Cardiac septum (tissue), 1 donor: ENCODE measurements at regions not wholly inside any gene's neighbourhood (a gene's known extent, or its start where the extent isn't known, plus 50 kb on each side); places are given as distances from the start of the nearest gene placed in this dataset.

ENCODE experiments used
- DNase-seq: peaks from one replicate; pipeline ENCODE4 v3.0.0-alpha.2; 2020; ENCODE audit warnings: low spot score
- intact Hi-C: fragments of 100-400 bp; cut with DNase I; formaldehyde crosslinking; loops from one replicate; pipeline ENCODE4 v1.14.0; 2022
- donor health status: DM: no; HTN: no; CAD: no.

- intact Hi-C loops = no loop called here
- DNase-seq = no peak
Measured at GRCh38 chr7:15985587-15986384, 299.3 kb upstream of the MEOX2 start.

- intact Hi-C loops = no loop called here
- DNase-seq = no peak
Measured at GRCh38 chr7:15977663-15978062, 291.2 kb upstream of the MEOX2 start.

- intact Hi-C loops = no loop called here
- no peak for DNase-seq
Measured at GRCh38 chr7:15972862-15973275, 286.4 kb upstream of the MEOX2 start.

- intact Hi-C loops = no loop called here
- DNase-seq = no peak
Measured at GRCh38 chr7:15967551-15967950, 281.1 kb upstream of the MEOX2 start.

DNA sequence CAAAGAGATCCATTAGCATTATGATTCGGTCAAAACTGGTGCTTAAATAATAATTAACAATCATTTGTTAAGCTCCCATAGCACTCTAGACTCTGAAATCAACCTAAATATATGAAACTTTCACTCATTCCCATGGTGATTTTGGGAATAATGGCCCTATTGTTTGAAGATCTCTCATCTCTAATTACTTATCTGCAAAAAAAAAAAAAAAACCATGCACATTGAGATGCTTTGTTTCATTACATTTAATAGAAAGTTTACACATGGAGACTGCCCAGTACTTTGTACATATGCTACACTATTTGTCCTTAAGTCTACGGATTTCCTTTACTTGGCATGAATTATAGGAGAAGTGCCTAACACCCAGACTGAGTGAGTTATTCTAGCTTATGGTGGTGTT is 280.6 kb upstream of the MEOX2 start:
- intact Hi-C loops = no loop called here

GRCh38 chr7:15963206-15963605 is 276.7 kb upstream of the MEOX2 start:
- DNase-seq = no peak
- intact Hi-C loops = no loop called here

More for the DNA sequence above, 280.6 kb upstream of the MEOX2 start:
- no peak for DNase-seq

GRCh38 chr7:15954671-15955354 is 268.3 kb upstream of the MEOX2 start:
- no peak for DNase-seq
- intact Hi-C loops = no loop called here

GRCh38 chr7:15950299-15950698 is 263.8 kb upstream of the MEOX2 start:
- intact Hi-C loops = no loop called here
- DNase-seq = no peak

- intact Hi-C loops = no loop called here
- DNase-seq = no peak
Measured at GRCh38 chr7:15947754-15948153, 261.3 kb upstream of the MEOX2 start.

GRCh38 chr7:15938115-15938514 is 251.6 kb upstream of the MEOX2 start:
- no peak for DNase-seq
- intact Hi-C loops = no loop called here

GRCh38 chr7:15937571-15937970 is 251.1 kb upstream of the MEOX2 start:
- no peak for DNase-seq
- intact Hi-C loops = no loop called here

DNA sequence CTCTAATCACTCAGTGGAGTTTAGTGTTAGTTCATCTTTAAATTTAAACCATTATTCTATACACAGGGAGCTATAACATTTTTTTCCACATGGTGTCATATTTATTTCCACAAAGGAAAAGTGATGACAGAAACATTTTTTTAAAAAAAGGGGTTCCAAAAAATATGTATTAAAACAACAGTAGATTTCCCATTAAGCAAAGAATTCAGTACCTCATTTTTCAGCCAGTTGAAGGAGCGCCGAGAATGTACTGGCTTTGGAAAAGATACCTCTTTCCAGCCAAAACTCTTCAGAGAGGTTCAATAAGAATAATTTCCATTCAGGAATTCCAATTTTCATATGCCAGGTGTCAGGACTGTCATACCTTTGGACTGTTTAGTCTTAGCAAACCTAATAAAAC is 250.5 kb upstream of the MEOX2 start:
- DNase-seq = no peak
- intact Hi-C loops = no loop called here

DNA sequence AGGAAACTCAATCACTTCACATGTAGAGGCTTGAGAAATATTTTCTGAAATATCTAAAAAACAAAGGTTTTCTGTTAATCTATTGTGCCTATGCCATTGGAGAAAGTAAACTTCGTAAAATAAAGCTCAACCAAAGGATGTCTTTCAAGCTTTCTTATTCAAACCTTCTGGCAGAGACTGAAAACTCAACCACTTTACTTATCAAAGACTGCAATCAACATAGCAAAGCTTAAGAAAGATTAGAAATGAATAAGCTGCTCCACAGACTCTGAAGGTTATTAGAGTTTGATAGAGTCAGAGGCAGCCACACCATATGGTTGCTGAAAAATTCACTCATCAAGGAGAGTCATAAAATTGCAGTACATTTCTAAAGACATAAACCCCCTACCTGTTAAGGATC is 245.8 kb upstream of the MEOX2 start:
- intact Hi-C loops = no loop called here
- no peak for DNase-seq

GRCh38 chr7:15929411-15929810 is 242.9 kb upstream of the MEOX2 start:
- DNase-seq = no peak
- intact Hi-C loops = no loop called here

DNA sequence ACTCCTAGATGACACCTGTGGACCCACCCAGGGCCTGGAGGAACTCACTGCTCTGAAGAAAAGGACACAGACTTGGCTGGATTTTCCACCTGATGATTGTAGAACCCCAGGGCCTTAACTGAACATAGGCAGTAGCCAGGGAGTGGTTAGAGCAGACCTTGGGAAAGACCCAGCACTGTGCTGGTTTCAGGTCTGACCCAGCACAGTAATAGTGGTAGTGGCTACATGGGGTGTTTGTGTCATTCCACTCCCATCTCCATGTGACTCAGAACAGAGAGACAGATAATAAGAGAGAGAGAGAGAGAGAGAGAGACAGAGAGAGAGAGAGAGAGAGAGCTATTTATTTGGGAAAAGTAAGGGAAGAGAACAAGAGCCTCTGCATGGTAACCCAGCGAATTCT is 239.1 kb upstream of the MEOX2 start:
- DNase-seq = no peak
- intact Hi-C loops = no loop called here

DNA sequence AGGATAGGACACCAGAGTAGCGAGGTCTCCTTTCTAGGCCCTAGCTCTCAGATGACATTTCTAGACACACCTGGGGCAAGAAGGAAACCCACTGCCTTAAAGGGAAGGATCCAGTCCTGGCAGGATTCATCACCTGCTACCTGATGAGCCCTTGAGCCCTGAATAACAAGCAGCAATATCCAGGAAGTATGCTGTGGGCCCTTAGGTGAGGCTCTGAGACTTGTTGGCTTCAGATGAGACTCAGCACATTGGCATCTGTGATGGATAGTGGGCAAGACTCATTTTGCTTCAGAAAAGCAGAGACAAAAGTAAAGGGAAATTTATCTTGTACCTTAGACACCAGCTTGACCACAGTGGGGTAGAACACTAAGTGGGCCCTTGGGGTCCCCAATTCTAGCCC is 238.4 kb upstream of the MEOX2 start:
- DNase-seq = no peak
- intact Hi-C loops = no loop called here

DNA sequence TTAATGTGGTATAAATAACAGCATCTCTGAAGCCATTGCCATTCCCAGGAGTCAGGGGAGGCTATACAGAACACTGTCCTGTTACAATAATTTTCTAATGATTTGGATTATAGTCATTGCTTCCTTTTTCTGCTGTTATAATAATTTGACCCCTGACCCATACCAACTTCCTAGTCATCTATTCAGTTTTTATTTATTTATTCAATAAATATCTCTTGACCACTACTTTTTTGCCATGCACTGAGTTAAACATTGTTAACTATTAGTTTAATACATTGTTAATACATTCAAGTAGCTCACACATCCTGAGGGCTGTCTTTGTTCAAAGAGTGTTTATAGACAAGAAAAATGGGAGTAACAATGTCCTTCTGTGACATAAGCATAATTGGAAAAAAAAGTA is 235.5 kb upstream of the MEOX2 start:
- no peak for DNase-seq
- intact Hi-C loops = no loop called here

GRCh38 chr7:15921576-15921975 is 235.1 kb upstream of the MEOX2 start:
- DNase-seq = no peak
- intact Hi-C loops = no loop called here

DNA sequence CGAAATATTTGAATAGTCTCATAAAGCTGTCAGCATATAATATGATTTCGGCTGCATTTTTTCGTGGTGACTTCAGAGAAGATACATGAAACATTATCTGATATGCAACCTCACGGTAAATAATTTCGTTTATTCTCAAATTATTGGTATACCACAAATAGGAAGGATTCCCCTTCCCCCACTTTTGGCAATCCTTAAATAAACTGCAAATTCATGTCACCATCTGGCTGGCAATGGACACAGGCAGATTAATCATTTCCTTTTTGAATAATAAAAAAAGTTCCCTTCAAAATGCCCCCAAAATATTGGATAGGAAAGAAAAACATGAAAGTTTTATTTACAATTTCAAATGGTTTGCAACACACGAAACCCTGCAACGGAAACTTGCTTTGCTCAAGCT is 234.5 kb upstream of the MEOX2 start:
- intact Hi-C loops = no loop called here
- DNase-seq = no peak

- intact Hi-C loops = no loop called here
- no peak for DNase-seq
Measured at GRCh38 chr7:15916681-15917380, 230.3 kb upstream of the MEOX2 start.
